PC-9 (cell line): ENCODE measurements at regions not wholly inside any gene's neighbourhood (a gene's known extent, or its start where the extent isn't known, plus 50 kb on each side); places are given as distances from the start of the nearest gene placed in this dataset.

ENCODE experiments used
- BruUV-seq: library from RNA; stranded (reverse); fragments of 400-500 nt; replicated peaks from 2 replicates; lab custom pipeline; 2021; lab: Mats Ljungman, UMichigan
- CTCF ChIA-PET: fragments of 300-600 bp; sonication (Branson Sonifier 250); formaldehyde crosslinking; loops from one replicate; lab custom pipeline; 2022; ENCODE audit warnings: antibody characterized with exemption; lab: Charles Lee
- POLR2A ChIA-PET: fragments of 300-600 bp; sonication (Branson Sonifier 250); formaldehyde crosslinking; loops from one replicate; lab custom pipeline; 2022; ENCODE audit warnings: antibody characterized with exemption; ENCODE audit not compliant: unreplicated experiment; lab: Charles Lee
- DNase-seq, 2 experiments: peaks; one replicate each; pipeline versions ENCODE4 v3.0.0 to v3.0.0-alpha.2; 2015 to 2022; ENCODE audit warnings: mixed read lengths in 1 of 2
- H2AFZ ChIP-seq: fragments of 200-600 bp; sonication (generic); 2 replicates; pipeline ENCODE4 v1.8.1; 2017; ENCODE audit warnings: antibody characterized with exemption
- H3F3A ChIP-seq: fragments of 200-600 bp; sonication (generic); 2 replicates; pipeline ENCODE4 v1.8.1; 2017; ENCODE audit warnings: antibody characterized with exemption, mild to moderate bottlenecking, low read depth; ENCODE audit not compliant: insufficient read depth
- H3K27ac ChIP-seq: fragments of 200-600 bp; sonication (generic); 2 replicates; pipeline ENCODE4 v1.6.1; 2016; ENCODE audit warnings: mixed run types
- H3K27me3 ChIP-seq: fragments of 200-600 bp; sonication (generic); 2 replicates; pipeline ENCODE4 v1.6.1; 2016; ENCODE audit warnings: low read depth, mixed run types; ENCODE audit not compliant: insufficient read depth
- H3K36me3 ChIP-seq: fragments of 200-600 bp; sonication (generic); 2 replicates; pipeline ENCODE4 v1.6.1; 2016; ENCODE audit warnings: low read depth, mixed run types
- H3K4me1 ChIP-seq: fragments of 200-600 bp; sonication (generic); replicated peaks from 2 replicates; pipeline ENCODE4 v1.6.1; 2016; ENCODE audit warnings: mixed run types; ENCODE audit not compliant: insufficient read depth
- H3K4me2 ChIP-seq: fragments of 200-600 bp; sonication (generic); 2 replicates; pipeline ENCODE4 v1.6.1; 2017; ENCODE audit warnings: mixed run types
- H3K4me3 ChIP-seq: fragments of 200-600 bp; sonication (generic); 2 replicates; pipeline ENCODE4 v1.6.1; 2016; ENCODE audit warnings: mixed run types
- H3K79me2 ChIP-seq: fragments of 200-600 bp; sonication (generic); 2 replicates; pipeline ENCODE4 v1.6.1; 2017; ENCODE audit warnings: low read depth, mixed run types
- H3K9me2 ChIP-seq: fragments of 200-600 bp; sonication (generic); 2 replicates; pipeline ENCODE4 v1.8.1; 2017; ENCODE audit warnings: mild to moderate bottlenecking; ENCODE audit not compliant: insufficient read depth
- H3K9me3 ChIP-seq: fragments of 200-600 bp; sonication (generic); 2 replicates; pipeline ENCODE4 v1.8.1; 2016; ENCODE audit warnings: low read depth; ENCODE audit not compliant: insufficient read depth
- H4K20me1 ChIP-seq: fragments of 200-600 bp; sonication (generic); 2 replicates; pipeline ENCODE4 v1.8.1; 2017; ENCODE audit not compliant: insufficient read depth
- EZH2 ChIP-seq: fragments of 200-600 bp; sonication (generic); IDR thresholded peaks from 2 replicates; pipeline ENCODE4 v1.8.0; 2017; ENCODE audit warnings: antibody characterized with exemption, low read depth
- intact Hi-C: fragments of 100-400 bp; cut with micrococcal nuclease; formaldehyde crosslinking; loops from one replicate; pipeline ENCODE4 v1.10.0; 2022; ENCODE audit not compliant: unreplicated experiment
- TF ChIP-seq, protein P1 (sequence below): fragments of 200-600 bp; sonication (generic); conservative IDR thresholded peaks from 2 replicates; pipeline ENCODE4 v1.6.1; 2017; ENCODE audit warnings: mixed run types, antibody characterized with exemption, mild to moderate bottlenecking, moderate library complexity

DNA sequence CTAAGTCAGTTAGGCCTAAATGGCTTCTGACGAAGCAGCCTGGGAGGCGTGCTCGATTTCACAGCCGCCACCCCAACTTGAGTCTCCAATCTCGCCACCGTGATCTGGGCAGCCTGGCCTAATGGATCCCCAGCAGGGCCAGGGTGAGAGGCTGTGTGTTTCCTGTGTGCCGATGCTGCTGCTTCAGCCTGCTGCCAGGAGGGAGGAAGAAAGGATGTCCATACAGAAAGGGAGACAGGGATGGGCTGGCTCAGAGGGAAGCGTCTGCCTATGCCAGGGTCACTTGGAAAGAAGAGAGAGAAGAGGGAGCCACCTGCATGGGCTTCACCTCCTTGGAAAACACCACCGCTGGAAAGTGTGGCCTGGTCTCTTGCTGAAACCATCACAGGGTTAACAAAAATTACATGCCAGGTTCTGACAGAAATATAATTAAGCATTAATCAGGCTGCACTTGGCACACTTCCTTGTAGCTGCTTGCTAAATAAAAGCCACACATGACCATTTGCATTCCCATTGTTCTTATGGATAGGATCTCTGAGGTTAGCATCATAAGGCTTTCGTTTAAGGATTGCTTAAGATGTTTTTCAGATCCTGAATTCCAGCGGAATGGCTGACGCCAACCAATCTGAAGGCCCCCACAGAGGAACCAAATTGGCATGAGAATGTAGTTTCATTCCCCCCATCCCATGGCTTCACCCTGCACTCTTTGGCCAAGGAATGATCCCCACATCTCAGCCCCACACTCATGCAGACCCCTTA is 108.8 kb upstream of the SLC1A4 start:
- Histone ChIP-seq H3K9me2 (no peaks in the 10 kb centered on the region), H4K20me1 (no peaks in the 10 kb centered on the region), H3K27ac (no peak overlapping the region), H3K79me2 (no peaks in the 10 kb centered on the region), H3F3A (peaks cover 22% of the 10 kb centered on the region), H2AFZ (no peak overlapping the region), H3K4me1 (peaks cover 25% of the 10 kb centered on the region), H3K9me3 (no peaks in the 10 kb centered on the region), H3K4me2 (no peak overlapping the region), H3K36me3 (no peaks in the 10 kb centered on the region), H3K4me3 (no peak overlapping the region), H3K27me3 (no peaks in the 10 kb centered on the region)
- no TSS peak for BruUV-seq
- ChIA-PET CTCF (no interaction called here), POLR2A (interaction anchor here (0.5 to 0.6 kb wide), 2 partner anchors 129 to 242 kb away, joined by 6 to 8 read pairs; no protein-coding TSS in a partner anchor)
- intact Hi-C loops: no loop called here
- TF ChIP-seq EZH2: no peak
- no peak for DNase-seq

DNA sequence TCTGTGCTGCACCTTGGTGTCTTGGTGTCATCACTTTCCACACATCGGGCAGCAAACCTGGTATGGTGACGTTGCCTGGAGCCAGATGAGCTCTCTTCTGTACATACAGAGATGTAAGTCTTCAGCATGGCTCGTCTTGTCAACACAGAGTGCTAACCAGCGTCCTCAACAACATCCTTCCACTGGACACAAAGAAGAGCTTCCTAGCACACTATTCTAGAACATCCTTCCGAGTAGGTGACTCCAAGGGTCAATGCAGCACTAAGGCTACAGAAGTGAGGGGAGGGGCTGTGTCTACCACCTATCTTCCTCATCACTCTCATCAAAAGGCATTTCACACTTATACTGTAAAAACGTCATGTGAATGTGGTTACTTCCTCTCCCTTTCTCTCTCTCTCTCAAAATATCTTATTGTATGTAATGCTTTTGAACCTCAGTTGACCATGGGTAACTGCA is 108.1 kb upstream of the SLC1A4 start:
- H3K9me2 ChIP-seq: no peaks in the 10 kb centered on the region
- no peak overlapping the region for H3K4me2 ChIP-seq
- H3F3A ChIP-seq: peaks cover 15% of the 10 kb centered on the region
- no TSS peak for BruUV-seq
- intact Hi-C loops: no loop called here
- ChIA-PET POLR2A (interaction anchor here (0.5 kb wide), 1 partner anchor 241 kb away, joined by 8 read pairs; no protein-coding TSS in a partner anchor), CTCF (no interaction called here)
- no peaks in the 10 kb centered on the region for H3K27me3 ChIP-seq
- H3K9me3 ChIP-seq: no peaks in the 10 kb centered on the region; the same call in 1 of the 2 replicates
- H2AFZ ChIP-seq: no peak overlapping the region
- no peak for TF ChIP-seq EZH2
- TF ChIP-seq, protein P1, sequence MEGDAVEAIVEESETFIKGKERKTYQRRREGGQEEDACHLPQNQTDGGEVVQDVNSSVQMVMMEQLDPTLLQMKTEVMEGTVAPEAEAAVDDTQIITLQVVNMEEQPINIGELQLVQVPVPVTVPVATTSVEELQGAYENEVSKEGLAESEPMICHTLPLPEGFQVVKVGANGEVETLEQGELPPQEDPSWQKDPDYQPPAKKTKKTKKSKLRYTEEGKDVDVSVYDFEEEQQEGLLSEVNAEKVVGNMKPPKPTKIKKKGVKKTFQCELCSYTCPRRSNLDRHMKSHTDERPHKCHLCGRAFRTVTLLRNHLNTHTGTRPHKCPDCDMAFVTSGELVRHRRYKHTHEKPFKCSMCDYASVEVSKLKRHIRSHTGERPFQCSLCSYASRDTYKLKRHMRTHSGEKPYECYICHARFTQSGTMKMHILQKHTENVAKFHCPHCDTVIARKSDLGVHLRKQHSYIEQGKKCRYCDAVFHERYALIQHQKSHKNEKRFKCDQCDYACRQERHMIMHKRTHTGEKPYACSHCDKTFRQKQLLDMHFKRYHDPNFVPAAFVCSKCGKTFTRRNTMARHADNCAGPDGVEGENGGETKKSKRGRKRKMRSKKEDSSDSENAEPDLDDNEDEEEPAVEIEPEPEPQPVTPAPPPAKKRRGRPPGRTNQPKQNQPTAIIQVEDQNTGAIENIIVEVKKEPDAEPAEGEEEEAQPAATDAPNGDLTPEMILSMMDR: no peak
- no peak overlapping the region for H3K4me3 ChIP-seq
- no peak for DNase-seq
- no peaks in the 10 kb centered on the region for H3K36me3 ChIP-seq
- H4K20me1 ChIP-seq: no peaks in the 10 kb centered on the region
- no peak overlapping the region for H3K27ac ChIP-seq
- H3K4me1 ChIP-seq: peaks cover 18% of the 10 kb centered on the region
- no peaks in the 10 kb centered on the region for H3K79me2 ChIP-seq

DNA sequence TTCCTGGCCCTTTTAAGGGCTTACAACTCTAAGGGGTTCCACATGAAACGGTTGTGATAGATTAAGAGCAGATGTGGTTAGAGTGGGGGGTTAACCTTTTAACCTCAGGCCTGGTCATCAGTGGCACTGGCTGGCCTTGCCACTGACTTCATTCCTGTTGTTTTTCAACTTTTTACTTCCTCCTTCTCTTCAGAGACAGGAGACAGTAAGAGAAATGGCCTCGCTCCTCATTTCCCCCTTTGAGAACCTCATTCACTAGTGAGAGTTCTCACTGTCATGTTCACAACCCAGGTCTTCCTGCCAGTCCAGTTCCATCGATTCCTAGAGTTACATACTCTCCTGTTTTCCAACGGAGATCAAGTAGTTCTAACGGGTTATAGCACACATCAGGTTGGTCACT is 101.6 kb upstream of the SLC1A4 start:
- Histone ChIP-seq H2AFZ (no peak overlapping the region), H3K9me3 (peaks cover 18% of the 10 kb centered on the region), H3K36me3 (no peaks in the 10 kb centered on the region), H3K27ac (no peak overlapping the region), H3K4me3 (no peak overlapping the region), H4K20me1 (no peaks in the 10 kb centered on the region), H3F3A (no peaks in the 10 kb centered on the region), H3K4me2 (no peak overlapping the region), H3K79me2 (no peaks in the 10 kb centered on the region), H3K9me2 (no peaks in the 10 kb centered on the region), H3K27me3 (no peaks in the 10 kb centered on the region), H3K4me1 (peaks cover 8% of the 10 kb centered on the region)
- DNase-seq: no peak
- CTCF ChIA-PET: no interaction called here
- intact Hi-C loops: loop anchor here (5.0 kb wide), 2 partner anchors 300 to 400 kb away; no protein-coding TSS in a partner anchor
- TF ChIP-seq EZH2: no peak
- TF ChIP-seq, protein P1: no peak
- BruUV-seq: no TSS peak
- POLR2A ChIA-PET: interaction anchor here (0.6 kb wide), 1 partner anchor 21 kb away, joined by 5 read pairs; no protein-coding TSS in a partner anchor
